Progenitor cell of endocrine pancreas (in vitro differentiated cells): ENCODE measurements at regions not wholly inside any gene's neighbourhood (a gene's known extent, or its start where the extent isn't known, plus 50 kb on each side); places are given as distances from the start of the nearest gene placed in this dataset.

Experiments
- DNase-seq: peaks from one replicate; pipeline ENCODE4 v3.0.0; 2021; ENCODE audit warnings: low spot score; ENCODE audit not compliant: unreplicated experiment
- H3K27ac Mint-ChIP-seq: 2 replicates; pipeline ENCODE4 v1.8.0; 2021; ENCODE audit warnings: mild to moderate bottlenecking, moderate library complexity, mixed read lengths
- H3K27me3 Mint-ChIP-seq: 2 replicates; pipeline ENCODE4 v1.8.0; 2021; ENCODE audit warnings: mixed read lengths
- H3K36me3 Mint-ChIP-seq: 2 replicates; pipeline ENCODE4 v1.8.0; 2022; ENCODE audit warnings: mixed read lengths; ENCODE audit not compliant: insufficient read depth
- H3K4me1 Mint-ChIP-seq: 2 replicates; pipeline ENCODE4 v1.8.0; 2021; ENCODE audit warnings: low read depth, mixed read lengths
- H3K4me3 Mint-ChIP-seq: 2 replicates; pipeline ENCODE4 v1.8.0; 2021; ENCODE audit warnings: low read depth, mild to moderate bottlenecking, moderate library complexity, mixed read lengths
- H3K9me3 Mint-ChIP-seq: 2 replicates; pipeline ENCODE4 v1.8.0; 2021; ENCODE audit warnings: low read depth, mixed read lengths
- CTCF ChIP-seq: fragments of 200-600 bp; sonication (generic); IDR thresholded peaks from one replicate; pipeline ENCODE4 v1.5.0; 2021; ENCODE audit warnings: antibody characterized with exemption, mild to moderate bottlenecking; ENCODE audit not compliant: unreplicated experiment

GRCh38 chr1:38310079-38310478, 263.5 kb upstream of the POU3F1 start:
- no peak overlapping the region for H3K4me3 Mint-ChIP-seq
- H3K4me1 Mint-ChIP-seq = peaks cover 1% of the 10 kb centered on the region
- no peak for TF ChIP-seq CTCF
- no peaks in the 10 kb centered on the region for H3K36me3 Mint-ChIP-seq
- H3K27ac Mint-ChIP-seq = no peak overlapping the region
- no peaks in the 10 kb centered on the region for H3K27me3 Mint-ChIP-seq
- DNase-seq = no peak
- peaks cover 10% of the 10 kb centered on the region for H3K9me3 Mint-ChIP-seq

- Mint-ChIP-seq H3K4me1 (peaks cover 1% of the 10 kb centered on the region), H3K27ac (peak overlapping the region; percentile 25), H3K27me3 (no peaks in the 10 kb centered on the region), H3K36me3 (no peaks in the 10 kb centered on the region), H3K4me3 (no peak overlapping the region), H3K9me3 (peaks cover 10% of the 10 kb centered on the region)
- no peak for TF ChIP-seq CTCF
- no peak for DNase-seq
Observed at GRCh38 chr1:38308780-38309179, 262.2 kb upstream of the POU3F1 start.

- Mint-ChIP-seq H3K4me1 (peaks cover 1% of the 10 kb centered on the region), H3K27ac (no peak overlapping the region)
- no peak for DNase-seq
Observed at GRCh38 chr1:38305666-38306065, 259.1 kb upstream of the POU3F1 start.

GRCh38 chr1:38303843-38304242, 257.2 kb upstream of the POU3F1 start:
- no peak overlapping the region for H3K27ac Mint-ChIP-seq
- H3K9me3 Mint-ChIP-seq = no peaks in the 10 kb centered on the region
- no peaks in the 10 kb centered on the region for H3K4me1 Mint-ChIP-seq
- TF ChIP-seq CTCF = no peak
- no peaks in the 10 kb centered on the region for H3K36me3 Mint-ChIP-seq
- peaks cover 5% of the 10 kb centered on the region for H3K27me3 Mint-ChIP-seq
- no peak for DNase-seq
- H3K4me3 Mint-ChIP-seq = no peak overlapping the region

More at GRCh38 chr1:38305666-38306065, 259.1 kb upstream of the POU3F1 start:
- H3K27me3 Mint-ChIP-seq = peaks cover 5% of the 10 kb centered on the region
- H3K36me3 Mint-ChIP-seq = no peaks in the 10 kb centered on the region
- TF ChIP-seq CTCF = no peak
- H3K9me3 Mint-ChIP-seq = no peaks in the 10 kb centered on the region
- no peak overlapping the region for H3K4me3 Mint-ChIP-seq

GRCh38 chr1:38301040-38301439, 254.4 kb upstream of the POU3F1 start:
- Mint-ChIP-seq H3K9me3 (no peaks in the 10 kb centered on the region), H3K36me3 (no peaks in the 10 kb centered on the region), H3K4me1 (peaks cover 3% of the 10 kb centered on the region), H3K27ac (no peak overlapping the region), H3K27me3 (peaks cover 26% of the 10 kb centered on the region), H3K4me3 (no peak overlapping the region)
- DNase-seq = no peak
- TF ChIP-seq CTCF = no peak
